ENCODE measurements at regions not wholly inside any gene's neighbourhood (a gene's known extent, or its start where the extent isn't known, plus 50 kb on each side); places are given as distances from the start of the nearest gene placed in this dataset.
A peak's percentile ranks its signal among the peaks of the same experiment; 100 is the strongest.
"Not testable (repeated sequence)": the region's sequence is repeated elsewhere in the genome, so short reads cannot be mapped to it uniquely, and the experiment has no call there.

DNA sequence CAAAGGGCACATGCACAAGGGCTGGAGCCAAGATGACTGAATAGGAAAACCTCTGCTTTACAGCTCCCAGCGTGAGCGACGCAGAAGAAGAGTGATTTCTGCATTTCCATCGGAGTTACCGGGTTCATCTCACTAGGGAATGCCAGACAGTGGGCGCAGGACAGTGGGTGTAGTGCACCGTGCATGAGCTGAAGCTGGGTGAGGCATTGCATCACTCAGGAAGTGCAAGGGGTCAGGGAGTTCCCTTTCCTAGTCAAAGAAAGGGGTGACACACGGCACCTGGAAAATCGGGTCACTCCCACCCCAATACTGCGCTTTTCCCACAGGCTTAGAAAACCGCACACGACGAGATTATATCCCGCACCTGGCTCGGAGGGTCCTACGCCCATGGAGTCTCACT is 64.5 kb upstream of the HTR1E start:
- DNase-seq, result not testable (repeated sequence)

DNA sequence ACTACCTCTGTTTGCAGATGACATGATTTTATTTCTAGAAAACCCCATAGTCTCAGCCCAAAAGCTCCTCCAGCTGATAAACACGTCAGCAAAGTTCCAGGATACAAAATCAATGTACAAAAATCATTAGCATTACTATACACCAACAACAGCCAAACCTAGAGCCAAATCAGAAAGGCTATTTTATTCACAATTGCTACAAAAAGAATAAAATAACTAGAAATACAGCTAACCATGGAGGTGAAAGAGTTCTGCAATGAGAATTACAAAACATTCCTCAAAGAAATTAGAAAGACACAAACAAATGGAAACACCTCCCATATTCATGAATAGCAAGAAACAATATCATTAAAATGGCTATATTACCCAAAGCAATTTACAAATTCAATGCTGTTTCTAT is 65.6 kb upstream of the HTR1E start:
- no peak for DNase-seq
- no peak for ATAC-seq

More for the DNA sequence above, 64.5 kb upstream of the HTR1E start:
- ATAC-seq, result not testable (repeated sequence)

- ATAC-seq, result no peak
- no peak for DNase-seq
These were observed 67.8 kb upstream of the HTR1E start for GRCh38 chr6:86869500-86869899.

DNA sequence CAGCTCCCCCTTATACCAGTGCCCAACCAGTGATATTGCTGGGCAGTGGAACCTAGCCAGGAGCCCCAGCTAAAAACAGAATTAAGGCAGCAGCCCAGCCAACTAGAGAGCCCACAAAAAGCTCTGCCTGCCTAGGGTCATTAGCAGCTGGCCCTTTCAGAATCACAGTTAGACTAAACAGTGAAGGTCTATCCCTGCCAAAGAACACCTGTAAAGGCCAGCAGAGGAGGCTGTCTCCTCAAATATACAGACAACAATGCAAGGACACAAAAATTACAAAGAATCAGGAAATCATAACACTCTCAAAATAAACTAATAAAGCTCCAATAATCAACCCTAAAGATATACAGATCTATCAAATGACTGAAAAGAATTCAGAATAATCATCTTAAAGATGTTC is 77.8 kb upstream of the HTR1E start:
- ATAC-seq, result no peak
- DNase-seq, result no peak

DNA sequence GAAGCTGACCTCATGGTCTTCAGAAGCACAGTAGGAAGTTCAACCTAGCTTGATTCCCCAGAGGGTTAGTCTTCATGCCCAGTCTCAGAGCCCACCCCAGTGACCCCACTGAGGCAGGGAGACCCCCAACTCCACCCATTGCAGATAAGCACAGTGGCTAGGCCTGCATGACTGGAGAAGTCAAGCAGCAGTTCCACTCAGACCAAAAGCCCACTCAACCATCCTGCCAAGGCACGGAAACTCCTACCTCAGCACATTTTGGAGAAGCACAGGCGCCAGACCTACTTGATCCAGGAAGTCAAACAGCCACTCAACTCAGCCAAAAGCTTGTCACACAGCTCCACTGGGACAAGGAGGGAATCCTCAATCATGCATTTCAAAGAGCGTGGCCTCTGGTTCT is 78.4 kb upstream of the HTR1E start:
- no peak for ATAC-seq
- DNase-seq, result no peak

- DNase-seq, result no peak
- no peak for ATAC-seq
These were observed 79.5 kb upstream of the HTR1E start for GRCh38 chr6:86857783-86858182.

DNA sequence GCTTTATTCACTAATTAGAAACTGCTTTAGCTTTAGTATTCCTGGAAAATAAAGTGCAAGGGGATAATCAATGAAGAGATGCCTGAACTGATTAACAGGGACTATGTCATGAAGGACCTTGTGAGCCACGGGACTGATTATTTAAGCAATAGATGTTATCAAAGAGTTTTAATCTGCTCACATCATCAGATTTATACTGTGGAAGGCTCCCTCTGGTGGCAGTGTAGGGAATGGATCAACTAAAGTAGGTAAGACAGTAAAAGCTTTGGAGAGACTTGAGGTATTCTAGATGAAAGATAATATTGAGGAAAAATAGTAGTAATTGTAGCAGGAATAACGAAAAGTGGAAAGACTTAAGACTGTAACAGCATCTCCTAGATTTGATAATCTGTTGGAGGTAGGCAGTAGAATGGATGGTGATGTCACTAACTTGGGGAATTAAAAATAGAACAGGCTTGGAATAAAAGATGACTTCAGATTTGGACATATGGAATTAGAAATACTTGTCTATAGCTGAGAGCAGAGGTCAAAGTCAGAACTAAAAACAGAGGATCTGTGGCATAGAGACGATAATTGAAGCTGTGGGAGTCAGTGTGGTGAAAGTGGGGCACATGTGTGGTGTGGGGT is 80.3 kb upstream of the HTR1E start:
- DNase-seq, result peak; percentile 41
- ATAC-seq, result no peak

GRCh38 chr6:86856379-86856778 is 80.9 kb upstream of the HTR1E start:
- DNase-seq (no peak), ATAC-seq (no peak)

- ATAC-seq, result no peak
- DNase-seq, result no peak
These were observed 88.3 kb upstream of the HTR1E start for GRCh38 chr6:86848986-86849385.

GRCh38 chr6:86832686-86833085 is 104.6 kb upstream of the HTR1E start:
- no peak for ATAC-seq
- DNase-seq, result no peak

DNA sequence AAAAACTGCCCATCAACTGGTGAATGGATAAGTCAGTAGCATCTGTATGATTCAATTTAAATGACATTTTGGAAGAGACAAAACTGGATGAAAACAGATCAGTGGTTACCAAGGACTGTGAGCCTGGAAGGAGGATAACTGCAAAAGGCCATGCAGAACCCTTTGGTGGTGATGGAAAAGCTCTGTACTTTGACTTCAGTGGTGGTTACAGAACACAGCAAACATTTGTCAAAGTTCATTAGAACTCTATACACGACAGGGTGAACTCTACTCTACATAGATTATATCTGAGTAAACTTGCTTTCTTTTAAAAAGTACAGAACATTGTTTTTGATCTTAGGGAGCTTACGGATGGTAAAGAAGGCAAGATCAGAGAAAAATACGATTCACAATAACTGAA is 111.9 kb upstream of the HTR1E start:
- ATAC-seq, result no peak
- no peak for DNase-seq

DNA sequence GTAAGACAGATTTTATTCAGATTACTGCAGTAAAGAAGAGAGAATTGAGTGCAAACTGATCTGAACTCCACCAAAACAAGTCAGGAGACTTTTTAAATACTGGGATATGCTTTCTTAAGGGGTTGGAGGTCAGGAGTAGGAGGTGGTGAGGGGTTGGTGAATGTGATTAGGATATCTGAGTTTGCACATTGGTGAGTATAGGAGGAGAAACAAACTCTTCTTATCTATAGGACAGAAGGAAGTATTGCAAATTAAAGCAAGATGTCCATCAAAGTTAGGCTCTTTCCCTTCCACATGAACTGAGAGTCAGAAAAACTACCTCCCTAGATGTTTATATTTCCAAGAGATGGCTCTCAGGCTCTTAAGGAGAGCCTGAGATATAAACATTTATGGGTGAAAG is 114.6 kb upstream of the HTR1E start:
- no peak for ATAC-seq
- no peak for DNase-seq

DNA sequence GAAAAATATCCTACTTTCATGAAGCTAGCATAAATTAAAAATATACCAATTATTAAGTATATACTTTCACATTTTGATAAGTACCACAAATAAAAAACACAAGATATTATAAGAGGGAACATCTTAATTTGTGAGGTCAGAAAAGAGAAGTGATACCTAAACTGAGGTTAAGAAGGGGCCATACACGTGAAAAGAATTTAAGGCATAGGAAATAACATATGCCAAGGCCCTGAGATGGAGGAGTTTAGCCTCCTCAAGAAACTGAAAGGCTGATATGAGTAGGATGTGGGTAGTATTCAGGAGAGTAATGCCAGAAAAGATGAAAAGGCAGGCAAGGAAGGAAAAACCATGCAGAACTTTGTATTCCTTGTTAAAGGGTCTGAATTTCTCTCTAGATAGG is 116.6 kb upstream of the HTR1E start:
- DNase-seq (no peak), ATAC-seq (no peak)

DNA sequence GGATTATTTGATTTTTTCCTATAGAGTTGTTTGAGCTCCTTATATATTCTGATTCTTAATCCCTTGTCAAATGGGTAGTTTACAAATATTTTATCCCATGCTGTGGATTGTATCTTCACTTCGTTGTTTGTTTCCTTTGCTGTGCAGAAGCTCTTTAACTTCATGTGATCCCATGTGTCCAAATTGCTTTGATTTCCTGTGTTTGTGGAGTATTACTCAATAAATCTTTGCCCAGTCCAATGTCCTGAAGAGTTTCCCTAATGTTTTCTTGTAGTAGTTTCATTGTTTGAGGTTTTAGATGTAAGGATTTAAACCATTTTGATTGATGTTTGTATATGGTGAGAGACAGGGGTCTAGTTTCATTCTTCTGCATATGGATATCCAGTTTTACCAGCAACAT is 143.7 kb upstream of the HTR1E start:
- no peak for DNase-seq
- ATAC-seq, result no peak

DNA sequence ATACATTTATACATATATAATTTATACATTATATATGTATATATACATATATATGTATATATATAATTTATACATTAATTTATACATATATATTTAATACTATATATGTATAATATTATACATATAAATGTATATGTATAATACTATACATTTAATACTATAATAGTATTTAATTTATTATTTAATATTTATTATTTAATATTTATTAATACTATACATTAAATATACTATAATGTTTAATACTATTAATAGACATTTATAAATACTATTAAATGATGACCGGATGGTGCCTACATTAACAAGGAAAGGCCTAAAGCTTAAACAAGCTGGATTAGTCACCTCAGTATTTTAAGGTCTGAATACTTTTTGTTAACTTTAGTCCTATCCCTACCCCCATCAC is 145.9 kb upstream of the HTR1E start:
- DNase-seq, result no peak
- ATAC-seq, result no peak

- DNase-seq, result no peak
- no peak for ATAC-seq
These were observed 147.4 kb upstream of the HTR1E start for GRCh38 chr6:86789779-86790411.

- DNase-seq (no peak), ATAC-seq (no peak)
These were observed 155.0 kb upstream of the HTR1E start for GRCh38 chr6:86782328-86782727.

- no peak for ATAC-seq
These were observed 156.4 kb upstream of the HTR1E start for GRCh38 chr6:86780923-86781322.

DNA sequence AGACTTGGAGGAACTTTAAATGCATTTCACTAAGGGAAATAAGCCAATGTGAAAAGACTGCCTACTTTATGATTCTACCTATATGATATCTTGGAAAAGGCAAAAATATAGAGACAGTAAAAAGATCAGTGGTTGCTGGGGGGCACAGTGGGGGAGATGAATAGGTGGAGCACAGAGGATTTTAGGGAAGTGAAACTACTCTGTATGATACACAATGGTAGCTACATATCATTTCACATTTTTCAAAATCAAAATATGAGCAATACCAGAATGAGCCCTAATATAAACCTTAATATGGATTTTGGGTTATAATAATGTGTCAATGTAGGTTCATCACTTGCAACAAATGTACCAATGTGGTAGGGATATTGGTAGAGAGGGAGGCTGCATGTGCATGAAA is 161.4 kb upstream of the HTR1E start:
- ATAC-seq, result no peak
- DNase-seq, result no peak

More at GRCh38 chr6:86780923-86781322, 156.4 kb upstream of the HTR1E start:
- DNase-seq, result no peak

DNA sequence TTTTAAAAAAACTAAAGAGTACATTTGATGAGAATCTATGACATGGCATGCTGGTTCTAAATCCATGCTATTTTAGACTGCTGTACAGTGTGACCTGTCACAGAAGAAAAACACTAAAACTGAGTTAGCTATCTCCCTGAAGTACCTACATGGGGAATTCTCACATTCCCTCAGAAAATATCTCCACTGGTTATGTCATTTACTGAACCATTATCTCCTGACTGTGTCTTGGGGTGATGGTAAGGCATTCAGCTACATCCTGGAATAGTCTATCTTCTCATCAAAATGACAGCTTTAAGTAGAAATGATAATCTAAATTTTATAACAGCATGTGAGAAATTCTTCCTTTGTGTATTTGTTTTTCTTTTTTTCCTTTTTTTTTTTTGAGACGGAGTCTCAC is 172.1 kb upstream of the HTR1E start:
- DNase-seq, result no peak
- no peak for ATAC-seq

DNA sequence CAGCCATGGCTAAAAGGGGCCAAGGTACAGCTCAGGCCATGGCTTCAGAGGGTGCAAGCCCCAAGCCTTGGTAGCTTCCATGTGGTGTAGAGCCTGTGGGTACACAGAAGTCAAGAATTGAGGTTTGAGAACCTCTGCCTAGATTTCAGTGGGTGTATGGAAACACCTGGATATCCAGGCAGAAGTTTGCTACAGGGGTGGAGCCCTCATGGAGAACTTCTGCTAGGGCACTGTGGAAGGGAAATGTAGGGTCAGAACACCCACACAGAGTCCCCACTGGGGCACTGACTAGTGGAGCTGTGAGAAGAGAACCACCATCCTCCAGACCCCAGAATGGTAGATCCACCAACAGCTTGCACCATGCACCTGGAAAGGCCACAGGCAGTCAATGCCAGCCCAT is 177.4 kb upstream of the HTR1E start:
- not testable (repeated sequence) for DNase-seq, ATAC-seq

DNA sequence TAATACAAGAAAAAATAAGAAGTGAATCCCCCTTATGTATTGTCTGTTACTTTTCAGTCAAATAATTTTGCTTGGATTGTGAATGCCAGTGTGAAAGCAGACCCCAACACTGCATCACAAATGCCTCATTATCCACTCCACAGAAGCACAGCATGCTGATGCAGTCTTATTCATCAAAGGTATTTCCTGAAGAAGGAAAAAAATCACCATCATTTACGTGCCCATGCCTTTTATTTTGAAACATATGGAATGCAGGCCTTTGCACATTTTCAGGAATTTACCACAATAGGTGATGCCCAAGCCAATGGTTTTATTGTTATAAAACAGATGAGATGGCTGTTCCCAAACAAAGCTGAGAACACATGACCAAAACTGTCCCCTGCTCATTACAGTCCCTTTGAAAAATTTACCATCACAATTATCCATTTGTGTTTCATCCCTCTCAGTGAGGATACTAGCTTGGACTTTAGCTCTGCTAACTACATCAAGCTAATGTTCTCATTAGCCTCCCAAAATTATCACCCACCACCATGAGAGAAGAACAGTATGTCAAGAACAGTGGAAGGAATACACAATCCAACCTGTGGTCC is 180.6 kb upstream of the HTR1E start:
- DNase-seq (no peak), ATAC-seq (no peak)

DNA sequence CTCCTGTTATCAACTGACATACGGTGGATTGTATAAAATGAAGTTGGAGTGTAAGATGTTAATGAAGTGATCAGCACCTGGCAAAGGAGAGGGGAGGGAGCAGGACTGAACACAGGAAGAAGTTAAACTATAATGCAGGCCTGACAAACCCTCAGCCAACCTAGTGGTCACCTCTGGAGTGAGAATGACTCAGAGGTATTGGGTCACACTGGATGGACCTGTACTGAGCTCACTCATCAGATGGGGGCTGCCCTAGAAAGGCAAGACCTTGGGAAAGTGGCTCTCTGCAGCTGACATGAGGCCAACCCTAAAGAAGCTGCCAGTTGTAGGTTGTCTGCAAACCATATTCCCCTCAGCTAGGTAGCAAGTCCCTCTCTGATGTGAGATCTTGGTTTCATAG is 193.3 kb upstream of the HTR1E start:
- no peak for ATAC-seq
- DNase-seq, result no peak

DNA sequence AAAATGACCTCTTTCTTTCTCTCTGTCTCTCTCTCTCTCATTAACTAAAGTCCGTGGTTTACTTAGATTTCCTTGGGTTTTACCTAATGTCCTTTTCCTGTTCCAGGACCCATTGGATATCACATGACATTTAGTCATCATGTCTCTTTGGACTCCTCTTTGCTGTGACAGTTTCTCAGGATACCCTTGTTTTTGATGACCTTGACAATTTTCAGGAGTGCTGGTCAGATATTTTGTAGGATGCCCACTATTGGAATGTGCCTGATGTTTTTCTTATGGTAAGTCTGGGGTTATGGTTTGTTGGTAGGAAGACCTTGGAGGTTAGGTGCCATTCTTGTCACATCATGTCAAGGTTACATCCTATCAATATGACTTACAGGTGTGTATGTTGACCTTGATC is 199.2 kb upstream of the HTR1E start:
- no peak for ATAC-seq

More for the DNA sequence above, 199.2 kb upstream of the HTR1E start:
- DNase-seq, result no peak
